Esophagus muscularis mucosa (tissue), 4 donors: ENCODE measurements at regions not wholly inside any gene's neighbourhood (a gene's known extent, or its start where the extent isn't known, plus 50 kb on each side); places are given as distances from the start of the nearest gene placed in this dataset.

ENCODE experiments used
- DNase-seq: peaks from one replicate; pipeline ENCODE4 v3.0.0-alpha.2; 2017; ENCODE audit errors: extremely low spot score
- H3K27ac ChIP-seq, 4 donors: fragments of 200-600 bp; sonication (generic); replicated peaks in 1 of 4; 1 replicate in 3 of 4; 2 replicates in 1 of 4; pipeline ENCODE4 v1.5.1; 2016 to 2019; ENCODE audit warnings: mild to moderate bottlenecking in 1 of 4
- H3K27me3 ChIP-seq, 4 donors: fragments of 200-600 bp; sonication (generic); one replicate each; pipeline versions ENCODE4 v1.5.1 to v1.6.0; 2016 to 2019
- H3K36me3 ChIP-seq, 4 donors: fragments of 200-600 bp; sonication (generic); one replicate each; pipeline ENCODE4 v1.5.1; 2016 to 2019
- H3K4me1 ChIP-seq, 4 donors: fragments of 200-600 bp; sonication (generic); one replicate each; pipeline ENCODE4 v1.5.1; 2016 to 2019
- H3K4me3 ChIP-seq, 4 donors: fragments of 200-600 bp; sonication (generic); 1 replicate in 2 of 4; 2 replicates in 2 of 4; pipeline ENCODE4 v1.5.1; 2016 to 2019; ENCODE audit warnings: mild to moderate bottlenecking in 4 of 4, moderate library complexity in 1 of 4
- H3K9me3 ChIP-seq, 4 donors: fragments of 200-600 bp; sonication (generic); 1 replicate in 3 of 4; 2 replicates in 1 of 4; pipeline ENCODE4 v1.5.1; 2016 to 2019
- EP300 ChIP-seq: sonication (generic); formaldehyde crosslinking; IDR thresholded peaks from one replicate; pipeline ENCODE4 v1.6.1; 2017; ENCODE audit warnings: antibody characterized with exemption
- POLR2A ChIP-seq: fragments of 450-650 bp; IDR thresholded peaks from one replicate; pipeline ENCODE4 v1.6.1; 2017; ENCODE audit warnings: antibody characterized with exemption, moderate library complexity, mild to moderate bottlenecking, low read depth
- POLR2AphosphoS5 ChIP-seq, 2 donors: sonication (generic); formaldehyde crosslinking; IDR thresholded peaks; one replicate each; pipeline ENCODE4 v1.6.1; 2017; ENCODE audit warnings: antibody characterized with exemption in 2 of 2
- WGBS: methylation state at CpG from one replicate; pipeline ENCODE4 v1.1.5; 2018; 5-methylcytosine and 5-hydroxymethylcytosine counted together
- intact Hi-C: fragments of 100-400 bp; cut with DNase I; formaldehyde crosslinking; loops from one replicate; pipeline ENCODE4 v1.15.1; 2023
- TF ChIP-seq, protein P1 (sequence below), 3 experiments: fragments of 200-600 bp in 2 of 3; fragments of 450-650 bp in 1 of 3; sonication (generic) in 2 of 3; IDR thresholded peaks; one replicate each; pipeline ENCODE4 v1.5.1; 2017 to 2019; ENCODE audit warnings: antibody characterized with exemption in 3 of 3, mild to moderate bottlenecking in 2 of 3, moderate library complexity in 1 of 3

DNA sequence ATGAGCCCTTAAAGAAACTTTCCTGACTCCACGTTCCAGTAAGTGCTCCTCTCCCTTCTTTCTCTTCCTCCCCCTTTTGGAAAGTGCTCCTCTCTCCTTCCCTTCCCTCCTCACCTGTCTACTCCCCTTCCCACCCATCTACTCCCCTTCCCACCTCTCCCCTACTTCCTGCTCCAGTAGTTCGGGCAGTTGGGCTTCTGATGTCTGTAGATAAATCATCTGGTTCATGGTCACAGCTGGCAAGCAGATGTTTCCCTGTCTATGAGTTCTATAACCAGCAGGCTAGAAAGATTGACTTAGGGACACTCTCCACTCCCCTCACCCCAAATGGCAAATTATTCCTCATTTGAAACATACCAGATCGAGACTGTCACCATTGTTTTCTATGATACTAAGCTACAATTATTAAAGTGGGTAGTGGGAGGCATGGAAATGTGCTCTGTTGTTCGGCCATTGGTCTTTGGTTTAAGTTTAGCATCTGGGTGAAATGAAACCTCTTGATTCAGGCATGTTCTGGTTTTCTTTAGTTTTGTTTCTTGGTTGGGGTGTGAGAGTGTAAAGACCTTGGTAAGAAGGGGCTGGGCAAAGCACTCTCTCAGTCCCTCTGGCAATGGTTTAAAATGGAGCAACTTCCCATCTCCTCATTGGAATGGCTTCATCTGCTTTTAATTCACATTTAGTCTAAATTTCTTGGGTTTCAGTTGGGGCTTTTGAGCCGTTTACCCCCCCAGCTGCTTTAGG lies 413.2 kb upstream of the SPRED2 start:
- intact Hi-C loops, result no loop called here
- no peaks in the 10 kb centered on the region for H3K4me1 ChIP-seq
- H3K36me3 ChIP-seq, result no peaks in the 10 kb centered on the region
- no peak overlapping the region for H3K27ac ChIP-seq
- WGBS, result 77% methylated on average over 5 of the region's 5 CpGs
- no peak for DNase-seq
- TF ChIP-seq POLR2AphosphoS5 (IDR thresholded peaks at IDR 0.05), result no peak
- TF ChIP-seq, protein P1, sequence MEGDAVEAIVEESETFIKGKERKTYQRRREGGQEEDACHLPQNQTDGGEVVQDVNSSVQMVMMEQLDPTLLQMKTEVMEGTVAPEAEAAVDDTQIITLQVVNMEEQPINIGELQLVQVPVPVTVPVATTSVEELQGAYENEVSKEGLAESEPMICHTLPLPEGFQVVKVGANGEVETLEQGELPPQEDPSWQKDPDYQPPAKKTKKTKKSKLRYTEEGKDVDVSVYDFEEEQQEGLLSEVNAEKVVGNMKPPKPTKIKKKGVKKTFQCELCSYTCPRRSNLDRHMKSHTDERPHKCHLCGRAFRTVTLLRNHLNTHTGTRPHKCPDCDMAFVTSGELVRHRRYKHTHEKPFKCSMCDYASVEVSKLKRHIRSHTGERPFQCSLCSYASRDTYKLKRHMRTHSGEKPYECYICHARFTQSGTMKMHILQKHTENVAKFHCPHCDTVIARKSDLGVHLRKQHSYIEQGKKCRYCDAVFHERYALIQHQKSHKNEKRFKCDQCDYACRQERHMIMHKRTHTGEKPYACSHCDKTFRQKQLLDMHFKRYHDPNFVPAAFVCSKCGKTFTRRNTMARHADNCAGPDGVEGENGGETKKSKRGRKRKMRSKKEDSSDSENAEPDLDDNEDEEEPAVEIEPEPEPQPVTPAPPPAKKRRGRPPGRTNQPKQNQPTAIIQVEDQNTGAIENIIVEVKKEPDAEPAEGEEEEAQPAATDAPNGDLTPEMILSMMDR (IDR thresholded peaks at IDR 0.05), result no peak
- TF ChIP-seq EP300, result no peak
- no peak for TF ChIP-seq POLR2A
- H3K4me3 ChIP-seq, result no peak overlapping the region
- no peaks in the 10 kb centered on the region for H3K9me3 ChIP-seq
- no peaks in the 10 kb centered on the region for H3K27me3 ChIP-seq

- Histone ChIP-seq H3K36me3 (no peaks in the 10 kb centered on the region), H3K27ac (no peak overlapping the region), H3K9me3 (no peaks in the 10 kb centered on the region), H3K4me1 (no peaks in the 10 kb centered on the region), H3K27me3 (no peaks in the 10 kb centered on the region), H3K4me3 (no peak overlapping the region)
- intact Hi-C loops, result no loop called here
- 90% methylated on average over 1 of the region's 1 CpG for WGBS
- TF ChIP-seq EP300, result no peak
- TF ChIP-seq POLR2A, result no peak
- TF ChIP-seq POLR2AphosphoS5 (IDR thresholded peaks at IDR 0.05), result no peak
- TF ChIP-seq, protein P1 (IDR thresholded peaks at IDR 0.05), result no peak
- no peak for DNase-seq
Measured at GRCh38 chr2:65842104-65842503, 409.7 kb upstream of the SPRED2 start.

DNA sequence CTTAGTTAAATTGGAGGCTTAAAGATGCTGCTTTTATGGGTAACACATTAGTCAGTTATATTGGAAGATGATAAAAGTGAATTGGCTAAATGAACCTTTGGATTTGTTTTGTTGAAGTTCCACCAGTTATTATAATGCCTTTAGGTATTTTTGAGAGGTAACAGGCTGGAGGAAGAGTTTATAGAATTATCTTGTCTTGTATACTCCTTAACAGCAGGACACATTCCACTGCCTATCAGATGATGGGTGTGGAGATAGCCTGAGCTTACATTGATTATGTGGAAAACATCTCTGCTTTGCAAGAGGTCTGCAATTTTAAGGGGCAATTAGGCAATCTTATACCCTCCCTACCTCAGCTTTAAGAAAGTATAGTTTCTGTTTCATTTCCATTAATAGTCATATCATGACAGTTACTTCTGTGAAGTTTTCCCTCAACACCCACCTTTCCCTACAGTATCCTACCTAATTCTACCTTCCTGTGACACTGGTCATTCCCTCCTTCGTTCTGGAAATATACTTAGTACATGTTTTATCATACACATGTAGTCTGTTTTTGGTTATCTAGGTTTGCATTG lies 403.7 kb upstream of the SPRED2 start:
- intact Hi-C loops, result no loop called here
- Histone ChIP-seq H3K9me3 (no peaks in the 10 kb centered on the region), H3K4me3 (no peak overlapping the region), H3K4me1 (no peaks in the 10 kb centered on the region), H3K36me3 (no peaks in the 10 kb centered on the region), H3K27me3 (no peaks in the 10 kb centered on the region), H3K27ac (no peak overlapping the region)
- DNase-seq, result no peak
- no peak for TF ChIP-seq POLR2AphosphoS5 (IDR thresholded peaks at IDR 0.05)
- TF ChIP-seq, protein P1 (IDR thresholded peaks at IDR 0.05), result no peak
- TF ChIP-seq POLR2A, result no peak
- TF ChIP-seq EP300, result no peak
- 64% methylated on average over 1 of the region's 1 CpG for WGBS

- Histone ChIP-seq H3K27ac (no peak overlapping the region), H3K9me3 (no peaks in the 10 kb centered on the region), H3K36me3 (no peaks in the 10 kb centered on the region), H3K27me3 (no peaks in the 10 kb centered on the region), H3K4me3 (no peak overlapping the region), H3K4me1 (no peaks in the 10 kb centered on the region)
- TF ChIP-seq EP300 (no peak), POLR2AphosphoS5 (IDR thresholded peaks at IDR 0.05) (no peak), POLR2A (no peak)
- TF ChIP-seq, protein P1 (IDR thresholded peaks at IDR 0.05), result no peak
- 80% methylated on average over 7 of the region's 7 CpGs for WGBS
- no peak for DNase-seq
- intact Hi-C loops, result no loop called here
Measured at GRCh38 chr2:65834771-65835475, 402.5 kb upstream of the SPRED2 start.
